Daoy (cell line): ENCODE measurements at regions not wholly inside any gene's neighbourhood (a gene's known extent, or its start where the extent isn't known, plus 50 kb on each side); places are given as distances from the start of the nearest gene placed in this dataset.
"Not testable (repeated sequence)": the region's sequence is repeated elsewhere in the genome, so short reads cannot be mapped to it uniquely, and the experiment has no call there.

Experiments used
- DNase-seq: peaks from one replicate; pipeline ENCODE4 v3.0.0-alpha.2; 2015; ENCODE audit warnings: low read depth

GRCh38 chr4:126440297-126440696 is 1125.5 kb downstream of the FAT4 start:
- no peak for DNase-seq

GRCh38 chr4:126441173-126442035 is 1126.6 kb downstream of the FAT4 start:
- DNase-seq: no peak

DNA sequence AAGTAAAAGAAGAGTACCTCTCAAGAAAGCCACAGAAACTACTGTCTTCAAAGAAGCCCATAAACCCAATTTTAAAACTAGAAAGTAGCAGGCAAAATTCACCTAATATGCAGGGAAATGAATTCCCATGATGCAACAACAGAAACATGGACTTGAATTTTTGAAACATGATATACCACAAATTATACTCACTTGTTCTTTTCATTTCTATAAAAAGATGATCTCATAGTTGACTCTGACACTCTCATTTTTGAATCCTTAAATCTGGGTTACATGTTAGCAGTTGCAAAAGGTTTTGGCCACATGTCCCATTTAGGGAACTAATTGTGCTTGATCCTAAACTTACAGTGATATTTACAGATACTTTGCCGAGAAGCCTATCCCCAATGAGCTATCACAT is 1130.8 kb downstream of the FAT4 start:
- no peak for DNase-seq

DNA sequence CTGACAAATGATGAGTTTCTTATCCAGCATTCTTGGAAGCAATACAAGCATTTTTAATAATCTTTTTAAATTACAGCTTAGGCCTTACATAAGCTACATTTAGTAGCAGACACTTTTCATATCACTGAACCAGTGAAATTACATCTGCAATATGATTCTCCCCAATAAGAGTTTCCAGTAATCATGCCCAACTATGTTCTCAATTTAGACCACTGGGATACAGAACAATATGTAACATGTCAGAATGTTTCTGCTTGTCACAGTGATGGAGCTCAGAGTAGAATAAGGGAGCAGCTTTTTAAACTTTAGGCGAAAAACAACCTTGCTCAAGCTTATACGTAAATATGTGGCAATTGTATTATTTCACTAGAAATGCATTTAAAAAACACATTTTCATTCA is 1132.2 kb downstream of the FAT4 start:
- DNase-seq: no peak

DNA sequence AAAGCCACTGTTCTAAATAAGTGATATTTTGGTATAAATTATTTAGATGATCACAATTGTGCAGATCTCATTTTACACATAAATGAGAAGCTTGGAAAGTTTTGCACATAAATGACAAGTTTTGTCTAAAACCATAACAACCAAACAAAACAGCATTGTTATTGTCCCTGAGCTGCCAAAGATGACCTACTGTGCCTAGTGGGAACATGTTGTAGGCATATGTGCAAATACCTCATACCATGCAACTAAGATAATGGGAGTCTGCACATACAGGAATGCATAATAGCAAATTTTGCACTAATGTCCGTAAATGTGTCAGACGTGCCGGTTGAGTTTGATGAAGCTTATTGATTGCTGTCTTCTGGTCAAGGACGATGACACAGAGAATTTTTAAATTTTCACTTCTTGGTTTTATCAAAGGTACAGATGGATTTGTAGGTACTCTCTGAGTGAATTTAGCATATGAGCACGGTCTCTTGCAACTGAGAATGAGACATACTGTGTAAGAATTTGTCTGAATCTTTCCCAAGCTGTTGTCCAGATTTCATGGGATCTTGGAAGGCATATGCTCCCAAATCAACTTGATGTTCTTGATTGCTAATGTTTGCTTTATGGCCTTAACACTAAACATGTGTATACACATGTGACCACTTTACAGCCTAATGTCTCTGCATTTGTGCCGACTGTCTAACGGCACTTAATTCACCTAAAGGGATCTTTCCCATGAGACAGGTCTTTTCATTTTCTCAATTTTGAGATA is 1133.5 kb downstream of the FAT4 start:
- no peak for DNase-seq

DNA sequence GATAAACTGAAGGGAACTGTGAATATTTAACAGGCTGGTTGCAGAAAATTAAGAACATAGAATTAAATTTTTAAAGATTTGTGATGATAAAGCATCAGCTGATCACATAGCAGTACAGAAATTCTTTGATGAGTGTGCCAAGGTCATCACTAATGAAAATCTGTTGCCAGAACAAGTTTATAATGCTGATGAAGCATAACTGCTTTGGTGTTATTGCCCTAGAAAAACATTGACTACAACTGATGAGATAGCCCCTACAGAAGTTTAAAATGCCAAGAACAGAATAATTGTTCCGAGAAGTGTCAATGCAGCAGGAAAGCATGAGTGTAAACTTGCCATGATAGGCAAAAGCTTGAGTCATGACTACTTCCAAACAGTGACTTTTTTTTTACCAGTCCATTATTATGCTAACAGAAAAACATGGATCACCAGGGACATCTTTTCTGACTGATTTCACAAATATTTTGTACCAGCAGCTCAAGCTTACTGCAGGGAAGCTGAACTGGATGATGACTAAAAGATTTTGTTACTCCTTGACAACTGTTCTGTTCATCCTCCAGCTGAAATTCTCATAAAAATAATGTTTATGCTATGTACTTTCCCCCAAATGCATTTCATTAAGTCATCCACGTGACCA is 1136.6 kb downstream of the FAT4 start:
- no peak for DNase-seq

- DNase-seq: no peak
Measured at GRCh38 chr4:126455865-126456264, 1141.1 kb downstream of the FAT4 start.

- no peak for DNase-seq
Measured at GRCh38 chr4:126458993-126459392, 1144.2 kb downstream of the FAT4 start.

GRCh38 chr4:126465341-126465740 is 1150.6 kb downstream of the FAT4 start:
- DNase-seq: no peak

- no peak for DNase-seq
Measured at GRCh38 chr4:126466848-126467247, 1152.1 kb downstream of the FAT4 start.

- no peak for DNase-seq
Measured at GRCh38 chr4:126468144-126468543, 1153.4 kb downstream of the FAT4 start.

- peak; percentile 1 for DNase-seq
Measured at GRCh38 chr4:126470862-126471261, 1156.1 kb downstream of the FAT4 start.

DNA sequence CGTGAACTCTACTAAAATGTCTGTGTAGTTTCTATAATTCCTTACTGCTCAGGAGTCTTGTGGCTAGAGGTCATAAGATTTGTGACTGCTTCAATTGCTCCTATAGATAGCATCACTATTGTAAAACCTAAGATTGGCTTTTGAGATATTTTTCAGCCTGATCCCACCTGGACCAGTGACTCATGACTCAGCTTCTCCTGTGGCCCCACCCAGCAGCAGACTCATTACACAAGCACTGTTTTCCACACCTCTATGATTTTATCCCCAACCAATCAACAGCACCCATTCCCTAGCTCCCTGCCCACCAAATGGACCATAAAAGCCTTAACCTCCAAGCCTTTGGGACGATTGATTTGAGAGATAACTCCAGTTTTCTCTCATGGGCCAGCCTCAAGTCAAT is 1157.0 kb upstream of the INTU start:
- no peak for DNase-seq

DNA sequence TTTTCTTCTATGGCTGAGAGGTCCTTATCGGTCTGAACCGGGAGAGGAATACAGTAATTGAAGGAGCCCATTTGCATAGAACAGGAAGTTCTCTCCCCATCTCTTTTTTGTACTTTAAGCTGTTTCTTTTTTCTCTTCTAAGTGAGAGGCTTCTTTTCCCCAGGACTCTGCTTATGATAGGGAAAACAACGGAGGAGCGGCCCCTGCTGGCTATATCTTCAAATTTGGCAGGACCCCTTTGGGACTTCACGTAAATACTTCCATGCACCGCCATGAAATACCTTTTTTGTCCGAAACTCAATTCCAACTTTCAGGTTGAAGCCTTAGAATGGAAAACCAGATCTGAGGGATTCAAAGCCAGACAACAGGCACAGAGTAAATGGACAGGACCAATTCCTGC is 1153.0 kb upstream of the INTU start:
- no peak for DNase-seq

- DNase-seq: no peak
Measured at GRCh38 chr4:126482311-126482710, 1150.4 kb upstream of the INTU start.

GRCh38 chr4:126486377-126486776 is 1146.4 kb upstream of the INTU start:
- DNase-seq: no peak

GRCh38 chr4:126489826-126490463 is 1142.8 kb upstream of the INTU start:
- DNase-seq: no peak

GRCh38 chr4:126495163-126495752 is 1137.5 kb upstream of the INTU start:
- DNase-seq: no peak

- no peak for DNase-seq
Measured at GRCh38 chr4:126512979-126513378, 1119.8 kb upstream of the INTU start.

GRCh38 chr4:126513596-126513995 is 1119.2 kb upstream of the INTU start:
- no peak for DNase-seq

GRCh38 chr4:126520731-126521130 is 1112.0 kb upstream of the INTU start:
- no peak for DNase-seq

GRCh38 chr4:126525400-126525799 is 1107.4 kb upstream of the INTU start:
- not testable (repeated sequence) for DNase-seq
